Osteoblast (primary cell): ENCODE measurements at regions not wholly inside any gene's neighbourhood (a gene's known extent, or its start where the extent isn't known, plus 50 kb on each side); places are given as distances from the start of the nearest gene placed in this dataset.

Experiments used
- DNase-seq: peaks from one replicate; pipeline ENCODE4 v3.0.0; 2011; ENCODE audit warnings: low spot score, mixed read lengths; ENCODE audit not compliant: insufficient read length; ENCODE audit errors: missing footprints
- H2AFZ ChIP-seq: 2 replicates; pipeline ENCODE4 v1.6.0; 2011; ENCODE audit warnings: mild to moderate bottlenecking, low read length
- H3K27ac ChIP-seq: 2 replicates; pipeline ENCODE4 v1.5.1; 2011; ENCODE audit warnings: mild to moderate bottlenecking, low read depth, low read length, moderate library complexity
- H3K27me3 ChIP-seq: 2 replicates; pipeline ENCODE4 v1.6.0; 2012; ENCODE audit warnings: mild to moderate bottlenecking, control low read depth, inconsistent platforms, low read length, moderate library complexity; ENCODE audit not compliant: insufficient read depth
- H3K36me3 ChIP-seq: 2 replicates; pipeline ENCODE4 v1.5.1; 2011; ENCODE audit warnings: mild to moderate bottlenecking, low read length, control low read depth, moderate library complexity; ENCODE audit not compliant: insufficient read depth
- H3K4me1 ChIP-seq: 2 replicates; pipeline ENCODE4 v1.5.1; 2011; ENCODE audit warnings: mild to moderate bottlenecking, low read length, control low read depth, moderate library complexity; ENCODE audit not compliant: insufficient read depth
- H3K4me2 ChIP-seq: 2 replicates; pipeline ENCODE4 v1.6.0; 2011; ENCODE audit warnings: mild to moderate bottlenecking, low read length; ENCODE audit not compliant: insufficient read depth
- H3K4me3 ChIP-seq: fragments of 200-600 bp; sonication (generic); 3 replicates; pipeline ENCODE4 v1.5.1; 2012; ENCODE audit warnings: mild to moderate bottlenecking, low read length, inconsistent platforms; ENCODE audit not compliant: insufficient read depth
- H3K79me2 ChIP-seq: 2 replicates; pipeline ENCODE4 v1.6.0; 2012; ENCODE audit warnings: mild to moderate bottlenecking, low read length, control low read depth, inconsistent platforms; ENCODE audit not compliant: insufficient read depth
- H3K9me3 ChIP-seq: 2 replicates; pipeline ENCODE4 v1.5.1; 2011; ENCODE audit warnings: low read depth, low read length, control low read depth
- H4K20me1 ChIP-seq: 2 replicates; pipeline ENCODE4 v1.6.0; 2012; ENCODE audit warnings: mild to moderate bottlenecking, low read length, control low read depth; ENCODE audit not compliant: insufficient read depth
- CTCF ChIP-seq: IDR thresholded peaks from 2 replicates; pipeline ENCODE4 v1.5.1; 2011; ENCODE audit warnings: mild to moderate bottlenecking, low read depth, low read length, moderate library complexity; ENCODE audit errors: extremely low read depth

- no peak overlapping the region for H2AFZ ChIP-seq
- no peak overlapping the region for H3K27ac ChIP-seq
These were observed 55.1 kb downstream of the SOX9 start for GRCh38 chr17:72175787-72176515.

GRCh38 chr17:72176516-72176851 lies 55.7 kb downstream of the SOX9 start:
- Histone ChIP-seq H3K4me2 (no peak overlapping the region), H3K79me2 (no peaks in the 10 kb centered on the region), H3K4me3 (no peak overlapping the region), H3K9me3 (no peaks in the 10 kb centered on the region), H3K4me1 (no peaks in the 10 kb centered on the region), H4K20me1 (no peaks in the 10 kb centered on the region), H3K27me3 (no peaks in the 10 kb centered on the region), H3K27ac (no peak overlapping the region), H3K36me3 (no peaks in the 10 kb centered on the region), H2AFZ (no peak overlapping the region)
- TF ChIP-seq CTCF: no peak
- DNase-seq: no peak

More at GRCh38 chr17:72175787-72176515, 55.1 kb downstream of the SOX9 start:
- DNase-seq: no peak
- no peak for TF ChIP-seq CTCF
- Histone ChIP-seq H3K36me3 (no peaks in the 10 kb centered on the region), H3K4me2 (no peak overlapping the region), H3K79me2 (no peaks in the 10 kb centered on the region), H3K9me3 (no peaks in the 10 kb centered on the region), H3K4me3 (no peak overlapping the region), H4K20me1 (no peaks in the 10 kb centered on the region), H3K27me3 (no peaks in the 10 kb centered on the region), H3K4me1 (no peaks in the 10 kb centered on the region)

- H2AFZ ChIP-seq: no peak overlapping the region
- H3K27me3 ChIP-seq: no peaks in the 10 kb centered on the region
- no peak overlapping the region for H3K4me3 ChIP-seq
- no peaks in the 10 kb centered on the region for H3K9me3 ChIP-seq
- no peak for TF ChIP-seq CTCF
- H3K4me1 ChIP-seq: no peaks in the 10 kb centered on the region
- H3K27ac ChIP-seq: no peak overlapping the region
- H3K79me2 ChIP-seq: no peaks in the 10 kb centered on the region
- no peaks in the 10 kb centered on the region for H3K36me3 ChIP-seq
- no peaks in the 10 kb centered on the region for H4K20me1 ChIP-seq
- no peak overlapping the region for H3K4me2 ChIP-seq
- no peak for DNase-seq
These were observed 56.3 kb downstream of the SOX9 start for GRCh38 chr17:72176951-72177660.

- H3K79me2 ChIP-seq: no peaks in the 10 kb centered on the region
- H4K20me1 ChIP-seq: no peaks in the 10 kb centered on the region
- no peak overlapping the region for H3K4me2 ChIP-seq
- no peak overlapping the region for H2AFZ ChIP-seq
- H3K4me1 ChIP-seq: no peaks in the 10 kb centered on the region
- no peaks in the 10 kb centered on the region for H3K9me3 ChIP-seq
- H3K27ac ChIP-seq: no peak overlapping the region
- no peaks in the 10 kb centered on the region for H3K27me3 ChIP-seq
- H3K36me3 ChIP-seq: no peaks in the 10 kb centered on the region
- DNase-seq: no peak
- no peak for TF ChIP-seq CTCF
- no peak overlapping the region for H3K4me3 ChIP-seq
These were observed 56.9 kb downstream of the SOX9 start for GRCh38 chr17:72177738-72178137.
